ENCODE measurements at regions not wholly inside any gene's neighbourhood (a gene's known extent, or its start where the extent isn't known, plus 50 kb on each side); places are given as distances from the start of the nearest gene placed in this dataset.
"Not testable (repeated sequence)": the region's sequence is repeated elsewhere in the genome, so short reads cannot be mapped to it uniquely, and the experiment has no call there.

DNA sequence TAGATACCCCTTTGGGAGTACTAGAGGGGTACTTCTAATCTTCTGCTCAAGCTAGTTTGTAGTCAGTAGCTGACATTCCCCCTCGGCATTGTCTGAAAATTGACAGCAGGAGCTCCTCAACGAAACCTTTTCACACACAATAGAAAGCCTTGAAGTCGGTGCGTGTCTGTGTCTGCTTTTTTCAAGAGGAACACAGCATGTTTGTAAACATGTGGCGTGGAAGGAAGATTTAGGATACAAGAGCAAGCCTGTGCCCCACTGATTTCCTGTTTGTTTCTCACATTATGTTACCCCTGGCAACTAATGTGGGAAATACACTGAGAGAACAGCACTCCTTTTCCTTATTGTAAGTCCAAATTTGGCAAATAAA, 252.6 kb downstream of the ANKRD50 start:
- no peak for DNase-seq

DNA sequence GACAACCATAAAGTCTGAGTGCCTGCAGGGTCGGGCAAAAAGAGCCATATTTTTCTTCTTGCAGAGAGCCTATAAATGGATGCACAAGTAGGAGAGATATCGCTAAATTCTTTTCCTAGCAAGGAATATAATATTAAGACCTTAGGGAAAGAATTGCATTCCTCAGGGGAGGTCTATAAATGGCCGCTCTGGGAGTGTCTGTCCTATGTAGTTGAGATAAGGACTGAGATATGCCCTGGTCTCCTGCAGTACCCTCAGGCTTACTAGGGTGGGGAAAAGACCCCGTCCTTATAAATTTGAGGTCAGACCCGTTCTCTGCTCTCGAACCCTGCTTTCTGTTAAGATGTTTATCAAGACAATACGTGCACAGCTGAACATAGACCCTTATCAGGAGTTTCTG, 250.9 kb downstream of the ANKRD50 start:
- not testable (repeated sequence) for DNase-seq

DNA sequence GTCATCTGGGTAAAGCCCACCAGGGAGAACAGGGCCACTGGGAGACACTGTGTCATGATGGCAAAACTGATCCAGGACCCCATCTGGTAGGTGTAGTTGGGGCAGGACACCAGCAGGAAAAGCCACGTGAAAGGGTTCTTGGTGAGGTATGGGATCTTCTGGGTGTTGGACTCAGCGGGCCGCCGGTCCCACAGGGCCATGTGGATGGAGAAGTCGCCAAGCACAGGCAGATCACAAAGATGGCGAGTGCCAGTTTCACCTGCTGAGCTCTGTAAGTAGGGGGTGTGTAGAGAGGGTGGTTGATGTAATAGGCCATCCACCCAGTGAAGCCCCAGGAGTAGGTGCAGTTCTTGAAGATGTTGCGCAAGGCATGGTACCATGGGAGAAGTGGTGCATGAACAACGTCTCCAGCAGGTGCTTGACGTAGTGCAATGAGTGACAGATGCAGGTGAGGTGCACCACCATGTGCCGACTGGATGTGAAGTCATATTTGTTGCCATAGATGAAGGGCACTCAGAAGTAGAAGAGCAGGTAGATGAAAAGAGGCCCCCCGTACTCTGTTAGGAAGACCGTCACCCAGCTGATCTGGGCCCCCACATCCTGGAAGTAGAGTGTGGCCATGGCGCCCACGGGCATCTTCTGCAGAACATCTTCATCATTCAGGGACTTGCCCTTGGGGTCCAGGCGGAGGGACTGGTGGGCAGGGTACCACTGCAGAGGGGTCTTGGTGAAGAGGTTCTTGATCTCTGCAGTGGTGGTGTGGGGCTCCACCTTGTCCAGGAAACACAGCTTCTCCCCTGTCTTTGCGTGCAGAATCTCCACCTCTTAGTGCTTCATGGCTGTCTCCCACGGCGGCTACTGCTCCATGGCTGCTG, 249.3 kb downstream of the ANKRD50 start:
- DNase-seq: no peak

DNA sequence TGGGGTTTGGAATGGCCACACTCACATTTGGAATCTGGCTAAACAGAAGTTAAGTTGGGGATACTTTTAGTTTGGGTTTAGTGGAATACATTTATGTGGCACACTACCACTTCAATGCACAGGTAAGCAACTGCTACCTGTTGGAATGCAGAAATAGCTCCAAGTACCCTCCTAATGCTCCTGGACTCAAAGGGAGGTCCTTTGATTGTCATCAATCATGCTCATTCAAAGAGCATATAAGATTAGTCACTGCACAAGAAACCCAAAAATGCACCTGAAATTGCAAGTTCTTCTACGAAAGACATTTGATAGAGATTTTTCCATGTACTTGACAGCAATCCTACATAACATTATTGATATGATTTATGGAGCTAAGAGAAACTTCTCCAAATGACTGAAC, 247.7 kb downstream of the ANKRD50 start:
- DNase-seq: no peak

DNA sequence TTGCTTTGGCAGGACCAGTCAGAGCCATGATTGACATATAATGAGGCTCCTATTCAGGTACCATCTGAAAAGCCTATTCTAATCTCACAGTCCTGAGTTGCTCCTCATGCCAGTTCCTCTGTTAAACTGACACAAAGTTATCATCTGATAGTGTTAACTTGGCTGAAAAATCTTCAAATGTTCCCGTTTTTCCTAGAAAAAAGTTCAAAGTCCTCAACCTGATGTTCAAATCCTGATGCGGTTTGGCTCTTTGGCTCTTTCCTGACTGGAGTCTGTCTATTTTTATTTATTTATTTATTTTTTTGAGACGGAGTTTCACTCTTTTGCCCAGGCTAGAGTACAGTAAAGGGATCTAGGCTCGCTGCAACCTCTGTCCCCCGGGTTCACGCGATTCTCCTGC, 244.2 kb downstream of the ANKRD50 start:
- no peak for DNase-seq

DNA sequence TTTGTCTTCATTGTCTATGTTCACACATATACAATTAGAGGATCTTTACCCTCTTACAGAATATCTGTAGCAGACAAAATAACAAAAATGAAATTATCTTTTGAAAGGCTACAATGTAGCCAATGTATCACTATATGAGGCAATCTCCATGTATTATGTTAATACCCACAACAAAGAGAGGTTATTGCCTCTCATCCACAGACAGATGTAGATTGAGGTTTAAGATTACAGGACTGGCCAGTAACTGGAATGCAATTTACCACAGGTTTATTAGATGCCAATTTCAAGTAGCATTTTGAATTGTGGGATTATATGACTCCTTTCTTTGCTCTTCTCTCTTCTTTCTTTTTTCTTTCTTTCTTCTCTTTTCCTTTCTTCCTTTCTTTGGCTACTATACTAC, 242.6 kb downstream of the ANKRD50 start:
- no peak for DNase-seq

DNA sequence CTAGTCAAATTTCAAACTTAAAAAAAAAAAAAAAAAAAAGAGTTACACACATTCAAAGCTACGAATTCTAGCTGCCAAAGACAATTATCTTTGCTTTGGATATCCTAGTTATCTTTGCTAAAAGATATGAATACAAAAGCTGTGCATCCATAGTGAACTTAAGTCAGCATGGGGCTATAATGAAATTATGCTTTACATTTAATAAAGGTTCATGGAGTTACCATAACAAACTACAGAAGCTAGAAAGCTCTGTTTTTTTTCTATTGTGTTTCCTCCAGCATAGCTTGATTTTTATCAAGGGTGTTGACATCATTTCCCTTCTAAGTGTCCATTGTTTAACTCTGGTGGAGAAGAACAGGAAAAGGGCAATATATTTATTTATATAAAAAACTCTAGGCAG, 234.1 kb downstream of the ANKRD50 start:
- DNase-seq: no peak

DNA sequence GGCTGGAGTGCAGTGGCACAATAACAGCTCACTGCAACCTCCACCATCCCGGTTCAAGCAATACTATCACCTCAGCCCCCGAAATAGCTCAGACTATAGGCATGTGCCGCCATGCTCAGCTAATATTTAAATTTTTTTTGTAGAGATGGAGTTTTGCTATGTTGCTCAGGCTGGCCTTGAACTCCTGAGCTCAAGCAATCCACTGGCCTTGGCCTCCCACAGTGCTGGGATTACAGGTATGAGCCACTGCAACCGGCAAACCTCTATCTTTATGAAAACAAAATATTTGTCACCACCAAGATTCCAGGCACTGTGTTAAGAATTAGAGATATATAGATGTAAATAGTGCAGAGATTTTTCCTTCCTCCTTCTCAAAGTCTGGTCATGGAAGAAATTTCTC, 232.5 kb downstream of the ANKRD50 start:
- DNase-seq: no peak

DNA sequence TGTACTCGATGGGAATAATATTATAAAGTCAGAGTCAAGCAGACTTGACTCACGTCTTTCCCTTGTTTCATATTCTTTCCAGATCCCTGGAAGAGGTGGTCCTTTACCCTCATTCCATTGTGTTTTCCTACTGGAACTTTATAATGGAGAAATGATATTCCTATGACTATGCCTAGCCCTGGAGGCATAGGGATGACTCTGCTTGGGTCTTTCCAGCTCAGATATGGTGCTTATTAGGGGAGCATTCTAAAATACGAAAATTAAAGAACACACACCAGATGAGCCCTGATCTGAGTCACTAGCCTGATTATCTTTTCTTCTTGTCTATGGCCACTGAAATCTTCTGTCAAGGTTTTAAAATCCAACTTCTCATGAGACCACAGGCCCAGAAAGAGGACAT, 231.4 kb downstream of the ANKRD50 start:
- no peak for DNase-seq

DNA sequence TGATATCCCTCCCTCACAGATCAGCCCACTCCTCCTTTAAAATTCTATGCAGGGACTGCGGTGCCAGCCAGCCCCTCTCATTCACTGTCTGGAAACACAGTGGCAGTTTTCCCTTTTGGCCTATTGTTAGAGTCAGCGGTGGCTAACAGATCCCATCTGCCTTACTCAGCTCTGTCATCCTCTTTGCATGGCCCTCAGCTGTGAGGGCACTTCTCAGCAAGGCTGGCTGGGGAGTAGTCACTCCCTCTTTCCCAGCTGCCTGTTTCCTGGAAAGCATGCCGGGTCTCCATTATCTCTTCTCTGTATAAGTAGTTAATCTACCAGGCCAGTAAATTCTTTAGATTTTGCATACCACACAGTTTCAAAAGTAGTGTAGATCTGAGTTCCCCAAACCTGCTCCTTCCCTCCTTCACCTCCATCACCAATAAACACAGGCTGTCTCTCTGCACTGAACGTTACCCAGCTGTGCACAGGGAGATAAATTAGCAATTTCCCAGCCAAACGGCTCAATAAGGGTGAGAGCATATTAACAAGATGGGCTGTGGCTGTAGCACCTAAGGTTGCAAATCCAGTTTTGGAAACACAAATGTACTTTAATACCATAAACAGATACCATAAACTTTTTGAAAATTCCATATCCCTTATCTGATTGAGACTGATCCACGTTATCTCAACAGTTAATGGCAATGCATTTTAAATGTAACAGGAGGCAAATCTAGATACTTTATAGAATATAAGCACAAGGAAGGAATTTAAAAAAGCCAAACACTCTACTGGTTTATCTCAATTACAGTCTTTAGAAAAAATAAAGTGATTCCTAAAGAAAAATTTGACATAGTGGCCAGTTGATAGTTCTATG, 229.3 kb downstream of the ANKRD50 start:
- no peak for DNase-seq

DNA sequence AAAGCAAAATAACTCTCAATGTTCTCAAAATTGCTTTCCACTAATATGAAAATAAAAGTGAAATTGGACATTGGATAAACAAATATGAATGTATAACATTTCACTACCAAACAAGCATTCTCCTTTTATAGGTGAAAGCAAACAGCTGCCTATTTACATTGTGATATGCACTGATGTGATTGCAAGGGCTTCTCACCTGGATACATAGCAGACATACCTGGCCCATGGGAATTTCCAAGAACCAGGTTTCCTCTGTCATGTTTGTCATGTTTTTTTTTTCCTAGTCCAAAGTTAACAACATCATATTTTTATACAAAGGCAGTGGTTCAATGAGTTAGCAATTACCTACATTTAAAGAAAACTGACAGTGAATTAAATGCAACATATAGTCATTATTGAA, 228.5 kb downstream of the ANKRD50 start:
- no peak for DNase-seq

DNA sequence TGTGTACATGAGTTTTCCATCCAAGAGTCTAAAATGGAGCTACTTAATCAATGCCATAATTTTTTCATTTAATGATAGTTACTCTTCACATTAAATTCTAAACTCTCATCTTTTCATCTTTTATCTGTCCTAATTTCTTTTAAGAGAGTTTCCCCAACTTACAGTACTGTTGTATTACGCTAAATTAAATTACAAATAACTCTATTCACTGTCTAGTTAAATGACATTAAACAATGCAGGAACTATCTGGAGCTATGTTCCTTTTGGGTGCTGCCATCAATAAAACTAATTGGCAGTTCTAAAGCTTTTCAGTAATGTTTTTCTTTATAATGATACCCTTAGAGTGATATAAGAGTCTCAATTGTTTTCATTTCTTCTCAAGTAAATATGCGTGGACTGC, 227.6 kb downstream of the ANKRD50 start:
- no peak for DNase-seq

DNA sequence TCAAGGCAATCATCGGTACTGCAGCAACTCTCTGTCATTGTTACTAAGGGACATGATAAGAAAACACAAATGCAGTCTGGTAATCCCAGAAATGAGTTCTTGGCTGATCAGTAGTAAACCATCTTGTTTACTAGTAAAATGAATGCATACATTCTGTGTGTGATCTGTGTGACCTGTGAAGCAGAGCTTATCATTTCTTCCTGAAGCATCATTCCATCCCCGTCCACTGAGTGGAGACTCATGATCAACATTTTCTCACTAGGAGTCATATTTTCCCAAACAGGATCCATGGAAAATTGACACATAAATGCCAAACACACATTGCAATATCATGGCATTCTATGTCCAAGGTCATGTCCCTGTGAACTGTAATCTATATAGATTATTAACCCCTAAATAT, 226.1 kb downstream of the ANKRD50 start:
- no peak for DNase-seq

DNA sequence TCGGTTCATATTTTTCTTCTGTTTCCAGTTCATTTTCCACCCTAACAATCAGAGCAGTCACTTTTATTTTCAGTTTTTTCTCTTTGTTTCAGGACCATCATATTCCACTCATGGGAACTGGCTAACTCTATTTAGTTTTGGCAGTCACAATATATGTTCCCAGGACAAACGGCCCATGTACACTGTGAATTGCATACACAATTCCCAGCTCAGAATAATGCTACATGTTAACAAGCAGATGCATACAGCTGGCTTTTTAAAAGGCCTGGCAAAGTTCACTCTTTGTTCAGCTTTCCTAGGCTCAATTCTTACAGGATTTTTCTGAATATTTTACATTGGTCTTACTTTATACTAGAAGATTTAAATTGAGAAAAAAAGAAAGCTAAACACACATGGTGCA, 224.9 kb downstream of the ANKRD50 start:
- DNase-seq: no peak

DNA sequence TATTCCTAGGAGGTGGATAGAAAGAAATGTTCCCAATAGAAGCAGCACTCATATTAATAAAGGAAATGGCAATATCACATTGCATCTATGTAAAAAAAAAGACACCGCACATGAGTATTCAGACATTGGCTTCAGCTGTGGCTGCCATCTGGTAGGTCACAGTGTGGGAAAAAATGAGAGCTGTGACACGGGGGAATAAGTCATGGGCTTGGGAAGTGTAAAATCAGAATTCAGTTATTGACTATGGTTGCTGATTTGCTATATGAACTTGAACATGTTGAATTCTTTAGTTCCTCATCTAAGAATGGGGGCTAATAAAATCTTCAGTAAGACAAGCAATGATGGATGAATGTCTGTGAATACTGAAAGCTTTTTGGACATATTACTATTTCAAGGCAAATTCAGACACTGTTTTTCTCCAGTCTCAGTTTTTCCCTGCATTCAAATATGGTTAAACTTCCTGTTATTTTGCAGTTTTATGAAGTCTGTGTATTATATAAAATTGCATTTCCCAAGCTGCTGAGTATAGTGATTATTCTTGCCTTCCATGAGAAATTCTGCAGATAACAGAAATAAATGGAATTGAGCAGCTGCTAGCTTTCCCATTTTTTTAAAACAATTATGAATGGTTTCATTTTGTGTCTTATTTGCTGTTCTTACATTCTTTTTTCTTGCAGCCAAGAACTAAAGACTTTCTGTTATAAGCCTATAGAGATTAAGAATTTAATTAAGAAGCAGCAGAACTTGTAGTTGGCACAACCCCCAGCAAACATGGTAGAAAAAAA, 221.0 kb downstream of the ANKRD50 start:
- DNase-seq: no peak

DNA sequence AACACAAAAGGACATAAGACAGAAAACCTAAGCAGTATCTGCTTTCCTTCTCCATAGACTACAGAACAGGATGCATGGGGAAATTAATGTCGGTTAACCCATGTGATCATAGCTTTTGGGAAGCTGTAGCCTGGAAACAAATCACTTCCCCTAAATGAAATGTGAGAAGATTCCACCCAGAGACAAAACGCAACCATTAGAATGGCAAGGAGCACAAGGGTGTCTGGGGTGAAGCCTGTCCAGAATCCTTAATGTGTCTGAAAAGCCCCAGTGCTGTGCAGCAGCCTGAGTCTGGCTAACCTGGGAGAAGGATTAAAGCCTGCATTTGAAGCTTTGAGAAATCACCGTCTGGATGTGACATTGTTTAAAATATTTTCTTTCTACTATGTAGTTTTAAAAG, 213.3 kb downstream of the ANKRD50 start:
- no peak for DNase-seq

DNA sequence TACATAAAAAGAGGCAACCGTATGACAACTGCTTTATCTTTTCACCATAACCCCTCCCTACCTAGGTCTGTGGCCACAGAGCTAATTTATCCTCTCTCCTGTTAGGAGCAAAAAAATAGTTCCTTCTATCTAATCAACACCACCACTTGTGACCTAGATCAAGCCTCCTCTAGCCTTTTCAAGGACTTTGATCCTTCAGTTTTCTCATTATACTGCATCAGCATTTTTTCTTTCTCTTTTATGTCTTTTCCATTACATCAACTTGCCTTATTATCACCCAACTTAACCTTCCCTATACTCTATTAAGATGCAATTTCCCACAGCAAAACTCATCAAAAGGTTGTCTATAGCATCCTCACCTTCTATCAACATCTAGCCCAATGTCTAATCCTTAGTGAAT, 211.0 kb downstream of the ANKRD50 start:
- no peak for DNase-seq

DNA sequence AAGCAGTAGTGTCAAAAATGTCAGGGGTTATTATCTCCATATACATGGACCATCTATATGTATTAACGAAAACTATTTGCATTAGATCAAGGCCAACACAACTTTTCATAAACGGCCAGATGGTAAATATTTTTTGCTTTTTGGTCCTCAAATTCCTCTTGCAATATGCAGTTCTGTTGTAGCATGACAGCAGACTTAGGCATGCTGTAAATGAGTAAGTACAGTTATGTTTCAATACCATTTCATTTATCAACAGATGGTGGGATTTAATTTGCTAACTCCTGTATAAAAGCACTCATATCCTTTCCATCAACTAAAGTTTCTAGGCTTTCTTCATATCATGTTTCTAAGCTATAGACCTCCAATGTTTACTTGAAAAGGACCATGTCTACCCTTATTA, 208.1 kb downstream of the ANKRD50 start:
- DNase-seq: peak; percentile 32

DNA sequence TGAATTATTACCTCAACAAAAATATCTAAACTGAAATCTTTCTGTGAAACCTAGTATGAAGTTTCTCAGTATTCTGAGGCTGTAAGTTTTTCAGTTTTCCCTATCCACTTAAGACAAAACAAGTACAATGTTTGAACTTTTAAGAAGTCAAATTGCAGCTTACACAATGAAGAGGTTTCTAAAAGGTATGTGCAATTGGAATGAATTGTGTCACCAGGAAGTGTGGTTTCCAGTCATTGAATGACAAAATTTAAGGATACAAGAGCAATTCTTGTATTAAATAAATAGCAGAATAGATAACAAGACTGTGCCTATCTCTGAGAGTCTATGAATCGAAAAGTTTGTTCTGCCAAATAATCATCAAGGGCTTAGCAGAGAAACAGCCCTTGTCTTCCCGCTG, 207.3 kb downstream of the ANKRD50 start:
- no peak for DNase-seq

DNA sequence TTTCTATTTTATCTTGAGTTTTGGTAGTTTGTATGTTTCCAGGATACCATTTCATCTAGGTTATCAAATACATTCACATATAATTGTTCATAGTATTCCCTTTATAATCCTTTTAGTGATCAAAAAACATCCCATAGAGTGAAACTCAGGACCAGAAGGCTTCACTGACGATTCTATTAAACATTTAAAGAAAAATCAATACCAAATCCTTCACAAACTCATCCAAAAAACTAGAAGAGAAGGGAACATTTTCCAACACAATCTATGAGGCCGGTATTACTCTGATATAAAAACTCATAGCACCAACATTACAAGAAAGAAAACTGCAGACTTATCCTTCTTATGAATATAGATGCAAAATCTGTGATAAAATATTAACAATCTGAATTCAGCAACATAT, 203.4 kb downstream of the ANKRD50 start:
- DNase-seq: no peak

DNA sequence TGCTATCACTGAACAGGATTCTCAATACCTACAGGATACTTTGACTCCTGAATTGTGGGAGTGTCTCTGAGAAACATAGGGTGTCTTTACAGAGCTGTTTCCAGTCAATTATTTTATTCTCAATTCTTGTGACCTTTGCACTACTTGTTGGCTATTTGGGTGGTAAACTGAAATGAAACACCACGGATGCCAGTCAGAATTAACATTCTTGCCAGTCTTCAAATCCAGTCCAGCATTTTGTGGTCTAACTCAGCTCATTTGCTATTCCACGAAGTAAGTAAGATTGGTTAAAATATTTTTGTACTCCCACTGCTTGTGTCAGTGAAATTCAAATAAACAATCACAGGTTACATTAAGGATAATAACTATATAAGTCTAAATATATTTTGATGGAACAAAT, 197.9 kb downstream of the ANKRD50 start:
- no peak for DNase-seq

DNA sequence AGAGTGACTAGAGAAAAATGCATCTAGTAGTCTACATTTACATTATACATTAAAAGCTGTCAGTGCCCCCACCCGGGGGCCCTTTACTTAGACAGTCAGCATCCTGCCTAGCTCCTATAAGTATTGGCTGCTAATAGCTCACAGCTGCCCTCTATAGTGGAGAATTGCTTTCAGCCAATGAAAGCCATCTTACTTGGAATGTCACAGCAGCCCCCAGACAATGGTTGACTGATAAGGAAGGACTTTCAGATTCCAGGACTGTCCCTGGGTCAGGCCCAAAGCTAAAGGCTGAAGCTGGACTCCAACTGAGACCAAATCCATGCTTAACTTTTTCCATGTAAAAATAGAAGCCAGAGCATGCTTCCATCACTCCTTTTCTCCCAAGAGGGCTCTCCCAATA, 196.9 kb downstream of the ANKRD50 start:
- DNase-seq: no peak

DNA sequence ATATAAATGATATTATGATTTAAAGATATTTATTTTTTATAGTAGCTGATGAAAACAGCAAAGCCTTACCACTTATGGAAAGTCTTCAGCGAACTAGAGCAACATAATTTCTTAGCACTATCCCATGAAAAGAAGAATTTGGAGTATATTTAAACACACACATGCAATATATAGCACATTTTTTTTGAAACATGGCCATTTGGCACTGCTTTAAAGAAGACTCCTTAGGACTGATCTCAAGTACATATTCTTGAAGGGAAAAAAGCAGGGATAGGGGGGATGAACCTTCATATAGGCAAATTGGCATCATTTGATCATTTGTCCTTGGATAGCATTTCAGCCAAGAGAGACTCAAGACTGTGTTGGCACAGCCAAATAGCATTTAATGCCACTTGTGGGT, 193.3 kb downstream of the ANKRD50 start:
- DNase-seq: no peak

DNA sequence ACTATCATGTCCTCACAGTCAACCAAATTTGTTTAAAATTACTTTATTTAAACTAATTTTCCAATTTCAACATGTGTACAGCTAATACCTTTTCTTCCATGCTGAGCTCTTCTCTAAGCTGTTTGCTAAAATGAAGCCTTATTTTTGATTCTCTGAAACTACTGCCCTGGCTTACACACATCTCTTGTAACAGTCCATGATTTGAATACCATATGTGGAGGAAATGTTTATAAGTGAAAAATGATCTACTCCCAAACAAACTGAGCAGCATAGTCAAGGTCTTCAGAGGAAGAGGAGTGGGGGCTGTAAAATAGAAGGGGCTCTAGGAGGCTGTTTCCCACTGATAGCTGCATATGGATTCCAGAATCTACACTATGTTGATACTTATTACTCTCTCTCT, 188.7 kb downstream of the ANKRD50 start:
- DNase-seq: no peak
